Retinal pigment epithelial cell (primary cell): ENCODE measurements at regions not wholly inside any gene's neighbourhood (a gene's known extent, or its start where the extent isn't known, plus 50 kb on each side); places are given as distances from the start of the nearest gene placed in this dataset.

Experiments
- DNase-seq: peaks from one replicate; pipeline ENCODE4 v3.0.0-alpha.2; 2010; ENCODE audit warnings: low read depth
- H3K4me3 ChIP-seq: 2 replicates; pipeline ENCODE4 v1.5.1; 2011; ENCODE audit warnings: mild to moderate bottlenecking, low read length, control low read depth, moderate library complexity
- TF ChIP-seq, protein P1 (sequence below): conservative IDR thresholded peaks from 2 replicates; pipeline ENCODE4 v1.5.1; 2011; ENCODE audit warnings: low read depth, low read length, control low read depth, inconsistent platforms

DNA sequence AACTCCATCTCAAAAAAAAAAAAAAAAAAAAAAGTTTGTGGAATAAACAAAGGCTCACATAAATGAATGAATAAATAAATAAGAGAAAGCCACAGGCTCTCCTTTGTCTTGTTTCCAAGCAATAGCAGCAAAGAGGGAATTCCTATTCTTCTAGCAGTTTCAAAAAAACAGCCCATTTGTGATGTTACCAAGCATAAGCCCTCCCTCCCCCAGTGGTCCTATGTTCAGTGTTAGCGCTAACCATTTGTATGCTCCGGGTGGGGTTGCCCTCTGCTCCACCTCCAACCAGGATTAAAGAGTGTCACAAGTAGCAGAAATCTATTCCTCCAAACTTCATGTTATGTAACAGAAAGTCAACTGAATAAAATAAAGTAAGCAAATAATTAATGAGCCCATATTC, 1215.0 kb upstream of the TENM4 start:
- no peak for DNase-seq
- H3K4me3 ChIP-seq: no peak overlapping the region

DNA sequence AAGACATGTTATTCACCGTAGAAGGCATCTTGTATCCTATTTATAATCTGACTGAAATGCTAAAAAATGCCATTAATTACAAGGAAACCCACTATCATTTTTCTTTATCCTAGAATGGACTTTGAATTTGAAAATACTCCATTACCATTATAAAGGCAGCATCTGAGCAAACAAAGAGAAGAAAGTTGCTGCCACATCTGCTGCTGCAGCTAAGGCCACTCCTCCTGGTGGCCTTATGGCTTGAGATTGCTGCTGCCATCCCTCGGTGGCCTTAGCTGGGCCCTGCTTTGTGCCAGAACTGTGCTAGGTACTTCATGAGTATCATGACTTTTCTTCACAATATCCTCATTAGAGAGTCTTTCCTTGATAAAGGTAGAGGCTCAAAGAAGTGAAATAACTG, 1210.1 kb upstream of the TENM4 start:
- TF ChIP-seq, protein P1, sequence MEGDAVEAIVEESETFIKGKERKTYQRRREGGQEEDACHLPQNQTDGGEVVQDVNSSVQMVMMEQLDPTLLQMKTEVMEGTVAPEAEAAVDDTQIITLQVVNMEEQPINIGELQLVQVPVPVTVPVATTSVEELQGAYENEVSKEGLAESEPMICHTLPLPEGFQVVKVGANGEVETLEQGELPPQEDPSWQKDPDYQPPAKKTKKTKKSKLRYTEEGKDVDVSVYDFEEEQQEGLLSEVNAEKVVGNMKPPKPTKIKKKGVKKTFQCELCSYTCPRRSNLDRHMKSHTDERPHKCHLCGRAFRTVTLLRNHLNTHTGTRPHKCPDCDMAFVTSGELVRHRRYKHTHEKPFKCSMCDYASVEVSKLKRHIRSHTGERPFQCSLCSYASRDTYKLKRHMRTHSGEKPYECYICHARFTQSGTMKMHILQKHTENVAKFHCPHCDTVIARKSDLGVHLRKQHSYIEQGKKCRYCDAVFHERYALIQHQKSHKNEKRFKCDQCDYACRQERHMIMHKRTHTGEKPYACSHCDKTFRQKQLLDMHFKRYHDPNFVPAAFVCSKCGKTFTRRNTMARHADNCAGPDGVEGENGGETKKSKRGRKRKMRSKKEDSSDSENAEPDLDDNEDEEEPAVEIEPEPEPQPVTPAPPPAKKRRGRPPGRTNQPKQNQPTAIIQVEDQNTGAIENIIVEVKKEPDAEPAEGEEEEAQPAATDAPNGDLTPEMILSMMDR: no peak
- DNase-seq: no peak
- H3K4me3 ChIP-seq: no peak overlapping the region

More for the DNA sequence above, 1215.0 kb upstream of the TENM4 start:
- TF ChIP-seq, protein P1: no peak

DNA sequence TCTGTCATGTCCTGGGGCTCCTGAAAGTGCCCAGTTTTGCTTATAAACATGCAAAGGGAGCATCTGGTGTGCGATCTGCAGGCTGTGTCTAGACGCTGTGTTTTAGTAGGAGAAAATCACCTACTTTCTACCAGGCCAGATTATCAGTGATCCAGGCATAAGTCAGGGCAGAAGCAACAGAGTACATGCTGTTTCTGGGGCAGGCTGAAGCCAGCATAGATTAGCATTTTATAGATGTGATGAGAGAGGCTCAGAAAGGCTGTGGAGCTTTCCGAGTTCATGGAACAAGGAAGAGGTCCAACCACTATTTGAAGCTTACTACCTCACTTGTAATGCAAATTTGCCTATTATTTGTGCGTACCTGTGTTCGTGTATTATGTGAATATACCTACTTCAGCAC, 1208.4 kb upstream of the TENM4 start:
- no peak overlapping the region for H3K4me3 ChIP-seq
- TF ChIP-seq, protein P1: no peak
- no peak for DNase-seq

DNA sequence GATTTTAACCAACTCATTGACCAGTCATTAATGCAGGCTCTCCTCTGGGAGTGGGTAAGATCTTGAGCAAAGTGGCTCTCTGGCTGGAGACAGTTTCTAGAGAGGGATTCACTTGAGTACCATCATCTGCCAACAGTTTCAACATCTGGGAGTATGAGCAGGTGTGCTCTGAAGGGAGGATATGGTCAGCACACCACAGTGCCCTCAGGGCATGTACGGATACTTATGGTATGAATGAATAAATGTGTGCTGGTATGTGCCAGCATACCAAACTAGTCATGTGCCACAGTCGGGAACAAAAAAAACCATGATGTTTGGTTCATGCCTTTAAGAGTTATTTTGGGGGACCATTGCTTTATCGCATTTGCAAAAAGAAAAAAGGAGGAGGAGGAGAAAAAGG, 1197.5 kb upstream of the TENM4 start:
- TF ChIP-seq, protein P1: no peak
- DNase-seq: no peak

DNA sequence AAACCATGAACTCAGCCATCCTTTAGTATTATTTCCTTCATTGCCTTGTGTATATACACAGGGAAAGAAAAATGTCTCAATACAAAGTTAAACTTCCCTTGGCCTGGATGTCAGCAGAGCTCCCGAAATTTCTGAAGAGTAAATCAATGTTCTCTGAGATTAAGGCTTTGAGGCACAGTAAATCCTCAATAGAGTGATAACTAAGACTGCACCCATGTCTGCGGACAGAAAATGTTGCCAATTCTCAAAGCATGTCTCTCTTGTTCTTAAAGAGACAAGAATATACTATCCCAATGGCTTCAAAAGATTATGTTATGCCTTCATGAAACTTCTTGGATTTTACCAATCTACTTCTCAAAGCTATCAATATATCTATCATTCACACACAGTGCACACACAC, 1196.7 kb upstream of the TENM4 start:
- no peak overlapping the region for H3K4me3 ChIP-seq
- TF ChIP-seq, protein P1: no peak
- no peak for DNase-seq

More for the DNA sequence above, 1197.5 kb upstream of the TENM4 start:
- H3K4me3 ChIP-seq: no peak overlapping the region

DNA sequence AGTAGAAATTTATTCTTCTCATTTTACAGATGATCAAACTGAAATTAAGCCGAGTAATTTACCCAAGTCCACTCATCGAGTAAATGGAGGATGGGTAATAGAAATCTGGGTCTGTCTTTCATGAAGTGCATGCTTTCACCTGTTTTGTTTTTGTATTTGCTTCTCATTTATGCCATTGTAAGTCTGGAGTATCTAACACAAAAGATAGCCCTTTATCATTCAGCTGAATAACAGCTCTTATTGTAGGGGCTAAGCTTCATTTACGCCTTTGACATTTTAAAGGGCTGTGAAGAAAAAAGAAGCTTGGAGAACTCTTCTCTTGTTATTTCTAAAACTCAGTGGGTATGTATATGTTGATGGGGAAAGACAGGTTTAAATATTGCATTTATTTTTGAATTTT, 1196.2 kb upstream of the TENM4 start:
- H3K4me3 ChIP-seq: no peak overlapping the region
- TF ChIP-seq, protein P1: no peak
- DNase-seq: no peak

DNA sequence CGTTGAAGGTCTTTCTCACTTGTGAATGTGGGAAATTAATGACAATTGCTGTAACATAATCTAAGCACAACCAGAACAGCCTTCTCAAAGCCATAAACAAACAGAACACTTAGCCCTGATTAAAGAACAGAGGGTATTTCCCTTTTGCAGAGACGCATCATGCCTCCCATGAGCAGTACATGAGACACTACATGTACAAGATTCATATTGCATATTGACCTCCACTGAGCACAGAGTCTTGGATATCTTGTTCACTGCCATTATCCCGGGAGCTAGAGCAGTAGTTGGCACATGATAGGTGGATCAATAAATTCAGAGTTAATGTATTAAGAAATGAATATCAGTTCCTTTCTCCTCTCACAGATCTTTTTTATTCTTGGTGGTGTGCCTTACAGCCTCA, 1194.3 kb upstream of the TENM4 start:
- no peak overlapping the region for H3K4me3 ChIP-seq
- TF ChIP-seq, protein P1: no peak
- DNase-seq: no peak
